Activated naive CD8-positive, alpha-beta T cell treated with anti-CD3 and anti-CD28 coated beads, Interleukin-2, amount 10 ng/mL, durations not matched to agents 7 days and 5 days (primary cell): ENCODE measurements at regions not wholly inside any gene's neighbourhood (a gene's known extent, or its start where the extent isn't known, plus 50 kb on each side); places are given as distances from the start of the nearest gene placed in this dataset.

ENCODE experiments used
- ATAC-seq: fragments of 150-1000 bp; cut with Tn5 transposase; one replicate; pipeline ENCODE4 v1.10.0; 2021; ENCODE audit warnings: low read depth, moderate library complexity
- POLR2A ChIA-PET: fragments of 350-600 bp; sonication (Branson Sonifier 250); formaldehyde crosslinking; loops from one replicate; lab custom pipeline; 2021; ENCODE audit warnings: antibody characterized with exemption; lab: Charles Lee
- DNase-seq: peaks from one replicate; pipeline ENCODE4 v3.0.0; 2021
- H3K27ac Mint-ChIP-seq: one replicate; pipeline ENCODE4 v1.8.0; 2022; ENCODE audit warnings: mild to moderate bottlenecking, mixed read lengths
- H3K27me3 Mint-ChIP-seq: one replicate; pipeline ENCODE4 v1.8.0; 2022; ENCODE audit warnings: mild to moderate bottlenecking, moderate library complexity, mixed read lengths
- H3K36me3 Mint-ChIP-seq: one replicate; pipeline ENCODE4 v1.8.0; 2021; ENCODE audit warnings: mild to moderate bottlenecking, mixed read lengths
- H3K4me1 Mint-ChIP-seq: one replicate; pipeline ENCODE4 v1.8.0; 2021; ENCODE audit warnings: mixed read lengths
- H3K4me3 Mint-ChIP-seq: one replicate; pipeline ENCODE4 v1.8.0; 2022; ENCODE audit warnings: mild to moderate bottlenecking, moderate library complexity, mixed read lengths
- H3K9me3 Mint-ChIP-seq: one replicate; pipeline ENCODE4 v1.8.0; 2021; ENCODE audit warnings: mixed read lengths

GRCh38 chr21:39124681-39125251, 58.5 kb downstream of the PSMG1 start:
- POLR2A ChIA-PET, result no interaction called here
- Mint-ChIP-seq H3K27ac (no peak overlapping the region), H3K27me3 (peaks cover 10% of the 10 kb centered on the region), H3K4me1 (peaks cover 10% of the 10 kb centered on the region), H3K9me3 (peaks cover 2% of the 10 kb centered on the region), H3K4me3 (no peak overlapping the region), H3K36me3 (peaks cover 2% of the 10 kb centered on the region)
- ATAC-seq (no peak), DNase-seq (no peak)

DNA sequence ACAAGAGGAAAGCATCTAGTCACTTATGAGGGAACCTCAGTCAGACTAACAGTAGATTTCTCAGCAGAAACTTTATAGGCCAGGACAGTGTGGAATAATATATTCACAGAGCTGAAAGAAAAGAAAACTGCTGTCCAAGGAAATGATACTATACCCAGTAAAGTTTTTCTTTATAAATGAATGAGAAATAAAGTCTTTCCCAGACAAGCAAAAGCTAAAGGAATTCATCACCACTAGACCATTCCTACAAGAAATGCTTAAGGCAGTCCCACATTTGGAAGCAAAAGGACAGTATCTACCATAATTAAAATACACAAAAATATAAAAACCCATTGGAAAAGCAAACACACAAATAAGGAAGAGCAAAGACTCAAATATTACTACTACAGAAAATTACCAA, 59.9 kb downstream of the PSMG1 start:
- POLR2A ChIA-PET, result no interaction called here
- Mint-ChIP-seq H3K4me1 (peaks cover 10% of the 10 kb centered on the region), H3K4me3 (no peak overlapping the region), H3K9me3 (peaks cover 2% of the 10 kb centered on the region), H3K27me3 (peaks cover 9% of the 10 kb centered on the region), H3K36me3 (peaks cover 2% of the 10 kb centered on the region), H3K27ac (no peak overlapping the region)
- DNase-seq (no peak), ATAC-seq (no peak)

DNA sequence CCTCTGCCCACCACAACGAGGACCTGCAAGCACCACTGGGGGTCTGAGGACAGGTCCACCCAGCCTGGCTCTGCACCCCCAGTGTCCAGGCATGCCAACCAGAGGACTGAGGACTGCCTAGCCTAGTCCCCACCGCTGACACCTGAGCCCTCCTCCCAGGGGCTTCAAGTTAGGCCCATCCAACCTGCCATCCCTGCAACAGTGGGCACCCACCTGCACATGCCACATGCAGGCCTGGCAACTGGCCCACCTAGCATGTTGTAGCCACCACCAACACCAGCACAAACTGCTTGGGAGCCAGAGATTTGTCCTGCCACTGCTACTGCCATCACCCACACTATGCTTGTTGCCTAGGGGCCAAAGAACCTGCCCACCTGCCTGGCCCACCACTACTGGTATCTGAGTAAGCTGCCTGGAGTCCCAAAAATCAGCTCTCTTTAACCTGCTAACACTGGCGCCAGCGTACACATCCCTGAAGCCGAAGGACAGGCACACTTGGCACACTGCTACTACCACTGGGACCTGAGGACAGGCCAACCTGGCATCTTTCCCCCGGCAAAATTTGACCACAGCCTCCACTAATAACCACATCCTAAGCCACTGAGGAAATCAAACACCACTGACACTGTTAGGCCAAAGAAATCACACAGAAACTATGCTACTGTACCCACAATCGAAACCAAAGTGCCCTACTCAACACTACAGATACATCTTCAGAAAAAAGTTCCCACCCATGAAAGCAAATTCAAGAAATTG, 61.5 kb downstream of the PSMG1 start:
- H3K27me3 Mint-ChIP-seq, result peaks cover 6% of the 10 kb centered on the region
- H3K36me3 Mint-ChIP-seq, result peaks cover 2% of the 10 kb centered on the region
- POLR2A ChIA-PET, result no interaction called here
- H3K27ac Mint-ChIP-seq, result no peak overlapping the region
- H3K9me3 Mint-ChIP-seq, result peaks cover 2% of the 10 kb centered on the region
- H3K4me1 Mint-ChIP-seq, result peaks cover 10% of the 10 kb centered on the region
- H3K4me3 Mint-ChIP-seq, result no peak overlapping the region
- no peak for ATAC-seq
- no peak for DNase-seq

- no peak overlapping the region for H3K27ac Mint-ChIP-seq
- no peak for DNase-seq
- no peak for ATAC-seq
- POLR2A ChIA-PET, result no interaction called here
- H3K36me3 Mint-ChIP-seq, result peaks cover 2% of the 10 kb centered on the region
- peaks cover 2% of the 10 kb centered on the region for H3K9me3 Mint-ChIP-seq
- H3K4me3 Mint-ChIP-seq, result no peak overlapping the region
- H3K27me3 Mint-ChIP-seq, result peaks cover 8% of the 10 kb centered on the region
- peaks cover 10% of the 10 kb centered on the region for H3K4me1 Mint-ChIP-seq
Observed at GRCh38 chr21:39120876-39121599, 62.2 kb downstream of the PSMG1 start.

DNA sequence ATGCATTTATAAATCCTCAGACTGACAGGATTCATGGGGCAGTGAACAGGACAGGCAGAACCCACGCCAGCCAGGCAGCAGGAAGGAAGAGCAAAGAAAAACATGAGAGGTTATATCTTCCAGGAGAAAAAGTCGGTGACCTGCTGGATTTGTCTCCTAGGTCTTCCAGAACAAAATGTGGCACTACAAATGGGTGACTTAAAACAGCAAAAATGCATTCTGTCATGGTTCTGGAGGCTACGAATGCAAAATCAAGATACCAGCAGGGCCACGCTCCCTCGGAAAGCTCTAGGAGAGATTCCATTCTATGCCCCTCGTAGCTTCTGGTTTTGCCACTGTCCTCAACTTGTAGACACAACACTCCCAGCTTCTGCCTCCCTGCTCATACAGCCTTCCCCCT, 63.4 kb downstream of the PSMG1 start:
- DNase-seq, result no peak
- H3K4me3 Mint-ChIP-seq, result no peak overlapping the region
- no peak for ATAC-seq
- H3K27me3 Mint-ChIP-seq, result peaks cover 9% of the 10 kb centered on the region
- peaks cover 7% of the 10 kb centered on the region for H3K4me1 Mint-ChIP-seq
- no peak overlapping the region for H3K27ac Mint-ChIP-seq
- peaks cover 2% of the 10 kb centered on the region for H3K36me3 Mint-ChIP-seq
- peaks cover 2% of the 10 kb centered on the region for H3K9me3 Mint-ChIP-seq
- POLR2A ChIA-PET, result no interaction called here

GRCh38 chr21:39118604-39119215, 64.5 kb downstream of the PSMG1 start:
- no peak for DNase-seq
- ATAC-seq, result no peak
- H3K27ac Mint-ChIP-seq, result no peak overlapping the region
- H3K4me1 Mint-ChIP-seq, result peaks cover 7% of the 10 kb centered on the region
- POLR2A ChIA-PET, result no interaction called here
- peaks cover 2% of the 10 kb centered on the region for H3K36me3 Mint-ChIP-seq
- no peak overlapping the region for H3K4me3 Mint-ChIP-seq
- peaks cover 9% of the 10 kb centered on the region for H3K27me3 Mint-ChIP-seq
- peaks cover 2% of the 10 kb centered on the region for H3K9me3 Mint-ChIP-seq

- Mint-ChIP-seq H3K9me3 (peaks cover 2% of the 10 kb centered on the region), H3K36me3 (peaks cover 2% of the 10 kb centered on the region)
- no peak for DNase-seq
Observed at GRCh38 chr21:39118061-39118460, 65.2 kb downstream of the PSMG1 start.

GRCh38 chr21:39117440-39117970, 65.7 kb downstream of the PSMG1 start:
- Mint-ChIP-seq H3K4me3 (no peak overlapping the region), H3K36me3 (peaks cover 2% of the 10 kb centered on the region), H3K4me1 (peaks cover 7% of the 10 kb centered on the region), H3K9me3 (peaks cover 2% of the 10 kb centered on the region), H3K27me3 (peaks cover 13% of the 10 kb centered on the region), H3K27ac (no peak overlapping the region)
- DNase-seq (no peak), ATAC-seq (no peak)
- POLR2A ChIA-PET, result no interaction called here

More at GRCh38 chr21:39118061-39118460, 65.2 kb downstream of the PSMG1 start:
- Mint-ChIP-seq H3K27me3 (peaks cover 13% of the 10 kb centered on the region), H3K27ac (no peak overlapping the region), H3K4me3 (no peak overlapping the region), H3K4me1 (peaks cover 7% of the 10 kb centered on the region)
- POLR2A ChIA-PET, result no interaction called here
- ATAC-seq, result no peak

DNA sequence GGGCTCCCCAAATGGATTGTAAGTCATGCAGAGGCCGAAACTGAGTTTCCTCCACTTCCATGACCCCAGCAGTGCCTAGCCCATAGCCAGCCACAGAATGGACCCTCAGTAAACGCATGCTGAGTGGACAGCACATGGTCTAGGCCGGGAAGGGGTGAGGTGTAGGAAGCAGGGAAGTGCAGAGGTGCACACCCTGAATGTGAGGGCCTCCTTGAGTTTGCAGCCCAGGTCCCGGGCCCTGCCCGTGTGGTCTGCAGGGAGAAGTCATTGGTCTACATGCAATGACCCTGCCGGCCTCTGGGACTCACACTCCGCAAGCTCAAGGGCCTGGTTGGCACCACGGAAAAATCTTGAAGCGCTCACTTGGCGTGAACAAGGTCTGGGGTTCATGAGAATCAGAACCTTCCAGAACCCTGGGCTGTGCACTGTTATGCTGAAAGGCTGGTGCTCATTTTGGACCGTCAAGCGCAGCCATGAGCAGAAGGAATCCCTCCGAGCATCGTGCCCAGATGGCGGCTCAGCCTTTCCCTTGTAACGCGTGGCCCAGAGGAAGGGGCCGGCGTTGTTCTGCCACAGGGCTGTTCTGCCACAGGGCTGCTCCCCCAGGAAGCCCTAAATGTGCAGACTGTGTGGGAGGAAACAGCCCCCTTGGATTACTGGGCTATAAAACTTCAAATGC, 66.4 kb downstream of the PSMG1 start:
- ATAC-seq, result no peak
- POLR2A ChIA-PET, result no interaction called here
- H3K27ac Mint-ChIP-seq, result no peak overlapping the region

DNA sequence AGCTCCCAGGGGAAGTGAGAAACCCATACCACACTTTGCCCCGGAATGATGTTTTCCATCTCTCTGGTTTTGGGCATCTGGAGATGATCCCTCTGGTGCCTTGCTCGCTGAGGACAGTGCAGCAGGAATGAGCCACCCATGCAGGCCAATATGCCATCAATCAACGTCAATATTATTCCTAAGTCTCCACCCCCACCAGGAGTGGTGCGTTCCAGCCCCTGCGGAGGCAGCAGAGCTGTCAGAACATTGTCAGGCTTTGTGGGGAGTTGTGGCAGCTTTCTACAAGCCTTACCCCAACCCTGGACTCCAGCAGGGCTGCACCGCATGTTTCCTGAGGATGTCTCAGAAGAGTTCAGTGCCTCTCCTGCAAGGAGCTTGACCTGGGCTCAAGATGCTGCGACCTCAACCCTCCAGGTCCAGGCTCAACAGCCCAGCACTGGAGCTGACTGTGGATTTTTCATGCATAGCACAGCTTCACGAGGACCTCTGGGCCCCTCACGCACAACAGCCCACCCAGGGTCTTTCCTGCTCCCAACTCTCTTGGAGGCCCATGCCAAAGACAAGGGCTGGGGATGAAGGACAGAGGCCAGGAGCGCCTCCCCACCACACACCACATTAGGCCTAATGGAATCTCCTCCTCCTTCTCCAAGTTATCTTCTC, 67.5 kb downstream of the PSMG1 start:
- Mint-ChIP-seq H3K4me1 (no peaks in the 10 kb centered on the region), H3K27ac (no peak overlapping the region), H3K9me3 (no peaks in the 10 kb centered on the region), H3K27me3 (peaks cover 13% of the 10 kb centered on the region), H3K4me3 (no peak overlapping the region), H3K36me3 (no peaks in the 10 kb centered on the region)
- ATAC-seq (no peak), DNase-seq (no peak)
- POLR2A ChIA-PET, result no interaction called here

More for the DNA sequence above, 66.4 kb downstream of the PSMG1 start:
- Mint-ChIP-seq H3K36me3 (no peaks in the 10 kb centered on the region), H3K9me3 (no peaks in the 10 kb centered on the region), H3K27me3 (peaks cover 13% of the 10 kb centered on the region), H3K4me3 (no peak overlapping the region), H3K4me1 (peaks cover 2% of the 10 kb centered on the region)
- DNase-seq, result no peak

DNA sequence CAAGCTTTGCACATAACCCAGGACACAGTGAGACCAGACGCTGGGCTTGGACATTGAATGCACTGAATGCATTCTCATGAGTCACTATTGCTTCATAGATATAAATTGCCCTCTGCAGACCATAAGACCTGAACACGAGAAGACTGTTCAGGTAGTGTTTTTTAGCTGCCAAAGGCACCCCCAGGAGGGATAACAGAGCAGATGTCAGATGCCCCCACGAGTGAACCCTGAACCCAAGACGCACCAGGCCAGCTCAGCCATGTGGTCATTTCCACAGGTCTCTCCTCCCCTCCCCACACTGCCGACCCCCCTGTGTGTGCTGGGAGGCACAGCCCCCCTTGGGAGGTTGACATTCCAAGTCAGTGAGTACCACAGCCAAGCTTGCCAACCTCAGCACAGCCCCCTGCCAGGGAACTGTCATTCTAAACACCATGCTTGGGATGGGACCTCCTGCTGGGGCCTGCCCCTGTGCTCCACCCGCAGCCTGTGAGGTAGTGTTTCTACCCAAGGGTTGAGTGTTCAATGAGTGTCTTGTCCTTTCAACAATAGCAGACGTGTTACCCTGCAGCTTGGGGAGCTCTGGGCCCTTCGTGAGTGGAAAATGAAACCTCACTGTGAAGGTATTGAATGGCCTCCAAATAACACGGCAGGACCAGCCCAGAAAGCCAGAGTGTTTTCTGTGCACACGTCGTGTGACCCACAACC, 68.2 kb downstream of the PSMG1 start:
- POLR2A ChIA-PET, result no interaction called here
- Mint-ChIP-seq H3K9me3 (no peaks in the 10 kb centered on the region), H3K36me3 (no peaks in the 10 kb centered on the region), H3K27ac (no peak overlapping the region), H3K27me3 (peaks cover 11% of the 10 kb centered on the region), H3K4me1 (no peaks in the 10 kb centered on the region), H3K4me3 (no peak overlapping the region)
- DNase-seq, result no peak
- no peak for ATAC-seq

DNA sequence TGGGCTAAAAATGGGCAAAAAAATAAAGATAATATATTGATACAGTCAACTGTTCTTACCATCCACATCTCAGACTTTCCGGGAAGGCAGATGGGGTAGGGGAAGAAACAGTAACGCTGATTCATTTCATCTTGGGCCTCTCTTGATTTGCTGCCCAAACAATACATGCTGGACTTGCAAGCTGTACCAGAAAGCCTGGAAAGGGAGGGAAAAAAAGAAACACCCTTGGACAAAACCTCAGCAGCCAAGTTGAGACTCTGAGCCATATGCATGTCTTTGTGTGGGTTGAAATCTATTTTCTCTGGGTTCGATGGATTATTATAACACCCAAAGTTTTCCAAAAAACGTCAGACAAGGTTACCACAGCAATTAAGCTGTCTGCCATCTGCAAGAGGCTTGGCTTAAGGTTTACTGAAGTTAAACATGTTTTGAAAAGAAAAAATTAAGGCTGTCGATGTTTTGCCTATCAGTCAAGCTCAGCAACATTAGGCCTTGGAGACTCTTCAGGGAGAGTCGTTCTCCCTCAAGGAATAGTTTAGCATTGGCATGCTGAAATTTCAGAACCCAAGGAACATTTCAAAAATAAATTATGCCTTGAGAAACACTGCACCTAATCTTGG, 71.2 kb downstream of the PSMG1 start:
- Mint-ChIP-seq H3K27me3 (peaks cover 7% of the 10 kb centered on the region), H3K36me3 (no peaks in the 10 kb centered on the region), H3K4me3 (no peak overlapping the region), H3K9me3 (no peaks in the 10 kb centered on the region), H3K27ac (no peak overlapping the region), H3K4me1 (no peaks in the 10 kb centered on the region)
- no peak for ATAC-seq
- POLR2A ChIA-PET, result no interaction called here
- DNase-seq, result no peak
